SK-N-SH (cell line): ENCODE measurements at regions not wholly inside any gene's neighbourhood (a gene's known extent, or its start where the extent isn't known, plus 50 kb on each side); places are given as distances from the start of the nearest gene placed in this dataset.

Experiments used
- CTCF ChIA-PET: fragments of 300-600, 350-600 bp; formaldehyde crosslinking; extraction: SDS; loops from one replicate; lab custom pipeline; 2021; lab: Yijun Ruan, JAX
- POLR2A ChIA-PET: fragments of 350-600 bp; sonication (Branson Sonifier 250); formaldehyde crosslinking; extraction: SDS; loops from one replicate; lab custom pipeline; 2020; ENCODE audit warnings: antibody characterized with exemption, inconsistent platforms; lab: Yijun Ruan, JAX
- DNase-seq: peaks from one replicate; pipeline ENCODE4 v3.0.0; 2012
- H2AFZ ChIP-seq: fragments of 200-600 bp; sonication (generic); 2 replicates; pipeline ENCODE4 v1.8.1; 2016; ENCODE audit warnings: antibody characterized with exemption, mild to moderate bottlenecking, low read depth
- H3F3A ChIP-seq: fragments of 200-600 bp; sonication (generic); replicated peaks from 2 replicates; pipeline ENCODE3; 2016; ENCODE audit warnings: antibody characterized with exemption, mild to moderate bottlenecking; ENCODE audit not compliant: insufficient read depth
- H3K27ac ChIP-seq, 2 experiments: fragments of 200-500 bp in 1 of 2; fragments of 200-600 bp in 1 of 2; sonication (Bioruptor generic) in 1 of 2; sonication (generic), shearing (Covaris generic) in 1 of 2; 2 replicates each; pipeline versions ENCODE4 v1.5.1 to v1.6.1; 2014 to 2016; ENCODE audit warnings: low read depth in 2 of 2, inconsistent platforms in 1 of 2, low read length in 1 of 2, mild to moderate bottlenecking in 1 of 2, mixed read lengths in 1 of 2
- H3K27me3 ChIP-seq: fragments of 200-600 bp; sonication (generic), shearing (Covaris generic); 2 replicates; pipeline ENCODE4 v1.6.1; 2016; ENCODE audit warnings: mixed run types; ENCODE audit not compliant: insufficient read depth
- H3K36me3 ChIP-seq, 2 experiments: fragments of 200-500 bp in 1 of 2; fragments of 200-600 bp in 1 of 2; sonication (Bioruptor generic) in 1 of 2; sonication (generic) in 1 of 2; replicated peaks in 1 of 2; 2 replicates each; pipeline versions ENCODE3 to v1.5.1; 2014 to 2016; ENCODE audit warnings: low read length in 1 of 2, mild to moderate bottlenecking in 1 of 2; ENCODE audit not compliant: insufficient read depth in 2 of 2, control insufficient read depth in 1 of 2
- H3K4me1 ChIP-seq, 2 experiments: fragments of 200-500 bp in 1 of 2; fragments of 200-600 bp in 1 of 2; sonication (Bioruptor generic) in 1 of 2; sonication (generic), shearing (Covaris generic) in 1 of 2; 2 replicates each; pipeline versions ENCODE4 v1.5.1 to v1.6.1; 2014 to 2016; ENCODE audit warnings: low read depth in 1 of 2, low read length in 1 of 2, mixed run types in 1 of 2; ENCODE audit not compliant: insufficient read depth in 2 of 2, control insufficient read depth in 1 of 2
- H3K4me2 ChIP-seq: fragments of 200-600 bp; sonication (generic), shearing (Covaris generic); 2 replicates; pipeline ENCODE4 v1.6.1; 2017; ENCODE audit warnings: mixed run types
- H3K4me3 ChIP-seq, 2 experiments: fragments of 200-500 bp in 1 of 2; fragments of 200-600 bp in 1 of 2; sonication (Bioruptor generic) in 1 of 2; sonication (generic), shearing (Covaris generic) in 1 of 2; 2 replicates each; pipeline versions ENCODE4 v1.5.1 to v1.8.1; 2014 to 2016; ENCODE audit warnings: low read depth in 2 of 2, inconsistent platforms in 1 of 2, low read length in 1 of 2, mild to moderate bottlenecking in 1 of 2, mixed read lengths in 1 of 2, moderate library complexity in 1 of 2
- H3K79me2 ChIP-seq: fragments of 200-600 bp; sonication (generic); 2 replicates; pipeline ENCODE4 v1.8.1; 2017; ENCODE audit warnings: mild to moderate bottlenecking; ENCODE audit not compliant: insufficient read depth
- H3K9ac ChIP-seq: fragments of 200-600 bp; sonication (generic); 2 replicates; pipeline ENCODE4 v1.6.1; 2017; ENCODE audit warnings: mixed run types
- H3K9me2 ChIP-seq: fragments of 200-600 bp; sonication (generic); 2 replicates; pipeline ENCODE4 v1.6.1; 2017; ENCODE audit warnings: mixed run types
- H3K9me3 ChIP-seq: fragments of 200-600 bp; sonication (generic); 2 replicates; pipeline ENCODE4 v1.6.1; 2017; ENCODE audit warnings: mixed run types, mild to moderate bottlenecking, moderate library complexity
- H4K20me1 ChIP-seq: fragments of 200-600 bp; sonication (generic); 2 replicates; pipeline ENCODE4 v1.6.1; 2017; ENCODE audit warnings: mild to moderate bottlenecking, mixed run types; ENCODE audit not compliant: insufficient read depth
- EZH2phosphoT487 ChIP-seq: fragments of 200-600 bp; sonication (generic); IDR thresholded peaks from 2 replicates; pipeline ENCODE4 v1.6.1; 2017; ENCODE audit warnings: low read depth, mixed run types, mild to moderate bottlenecking, antibody characterized with exemption, moderate library complexity, borderline replicate concordance
- FOSL2 ChIP-seq: IDR thresholded peaks from 2 replicates; pipeline ENCODE4 v1.4.0; 2012; ENCODE audit warnings: low read depth, mild to moderate bottlenecking, moderate library complexity, borderline replicate concordance
- GATA2 ChIP-seq: sonication (generic); formaldehyde crosslinking; IDR thresholded peaks from 2 replicates; pipeline ENCODE4 v1.5.0; 2020; ENCODE audit warnings: mild to moderate bottlenecking, missing genetic modification reagents
- JUND ChIP-seq: IDR thresholded peaks from 2 replicates; pipeline ENCODE4 v1.4.0; 2012
- NRF1 ChIP-seq: IDR thresholded peaks from 2 replicates; pipeline ENCODE4 v1.6.1; 2012; ENCODE audit warnings: low read depth, mild to moderate bottlenecking, low read length
- POLR2AphosphoS5 ChIP-seq: IDR thresholded peaks from 2 replicates; pipeline ENCODE4 v1.6.1; 2012; ENCODE audit warnings: low read depth, low read length
- RFX5 ChIP-seq: IDR thresholded peaks from 2 replicates; pipeline ENCODE4 v1.6.1; 2012; ENCODE audit warnings: mild to moderate bottlenecking, improper control_type of control experiment, low read length
- RXRA ChIP-seq: IDR thresholded peaks from 2 replicates; pipeline ENCODE4 v1.4.0; 2012; ENCODE audit warnings: low read depth, mild to moderate bottlenecking, borderline replicate concordance
- TCF12 ChIP-seq: IDR thresholded peaks from 2 replicates; pipeline ENCODE4 v1.4.0; 2012
- TEAD4 ChIP-seq: IDR thresholded peaks from 2 replicates; pipeline ENCODE4 v1.4.0; 2012; ENCODE audit warnings: mild to moderate bottlenecking, borderline replicate concordance; ENCODE audit not compliant: insufficient read depth
- WGBS: methylation state at CpG from one replicate; pipeline ENCODE4 v1.1.6; 2017; ENCODE audit warnings: low lambda C conversion rate; 5-methylcytosine and 5-hydroxymethylcytosine counted together
- TF ChIP-seq, protein P1 (sequence below): IDR thresholded peaks from 2 replicates; pipeline ENCODE4 v1.4.0; 2012; ENCODE audit warnings: low read depth, borderline replicate concordance
- TF ChIP-seq, protein P2 (sequence below): IDR thresholded peaks from 2 replicates; pipeline ENCODE4 v1.6.1; 2012; ENCODE audit warnings: mild to moderate bottlenecking, low read depth, low read length, moderate library complexity
- TF ChIP-seq, protein P3 (sequence below): fragments of 150-350 bp; IDR thresholded peaks from 2 replicates; pipeline ENCODE4 v1.6.1; 2016; ENCODE audit warnings: mild to moderate bottlenecking, low read depth, low read length

DNA sequence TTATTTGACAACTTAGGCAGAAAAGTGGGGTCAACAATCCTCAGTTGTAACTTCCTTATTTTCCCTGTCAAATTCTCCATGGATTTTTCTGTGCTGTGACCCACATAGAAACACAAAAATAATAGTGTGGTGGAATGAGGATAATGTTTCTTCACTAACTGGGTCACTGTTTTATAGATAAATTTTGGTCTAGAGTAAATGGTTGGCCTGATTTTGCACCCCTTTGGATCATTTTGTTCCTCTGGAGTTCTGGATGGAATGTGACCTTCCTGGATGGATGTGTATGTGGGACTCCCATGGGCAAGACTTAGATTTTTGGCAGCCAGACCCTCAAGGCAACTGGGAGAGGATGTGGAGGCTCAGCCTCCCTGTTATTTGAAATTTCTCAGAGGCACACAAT lies 52.7 kb upstream of the RNU6-8 start (continued):
- TF ChIP-seq, protein P1, sequence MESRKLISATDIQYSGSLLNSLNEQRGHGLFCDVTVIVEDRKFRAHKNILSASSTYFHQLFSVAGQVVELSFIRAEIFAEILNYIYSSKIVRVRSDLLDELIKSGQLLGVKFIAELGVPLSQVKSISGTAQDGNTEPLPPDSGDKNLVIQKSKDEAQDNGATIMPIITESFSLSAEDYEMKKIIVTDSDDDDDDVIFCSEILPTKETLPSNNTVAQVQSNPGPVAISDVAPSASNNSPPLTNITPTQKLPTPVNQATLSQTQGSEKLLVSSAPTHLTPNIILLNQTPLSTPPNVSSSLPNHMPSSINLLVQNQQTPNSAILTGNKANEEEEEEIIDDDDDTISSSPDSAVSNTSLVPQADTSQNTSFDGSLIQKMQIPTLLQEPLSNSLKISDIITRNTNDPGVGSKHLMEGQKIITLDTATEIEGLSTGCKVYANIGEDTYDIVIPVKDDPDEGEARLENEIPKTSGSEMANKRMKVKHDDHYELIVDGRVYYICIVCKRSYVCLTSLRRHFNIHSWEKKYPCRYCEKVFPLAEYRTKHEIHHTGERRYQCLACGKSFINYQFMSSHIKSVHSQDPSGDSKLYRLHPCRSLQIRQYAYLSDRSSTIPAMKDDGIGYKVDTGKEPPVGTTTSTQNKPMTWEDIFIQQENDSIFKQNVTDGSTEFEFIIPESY = no peak
- TF ChIP-seq, protein P2, sequence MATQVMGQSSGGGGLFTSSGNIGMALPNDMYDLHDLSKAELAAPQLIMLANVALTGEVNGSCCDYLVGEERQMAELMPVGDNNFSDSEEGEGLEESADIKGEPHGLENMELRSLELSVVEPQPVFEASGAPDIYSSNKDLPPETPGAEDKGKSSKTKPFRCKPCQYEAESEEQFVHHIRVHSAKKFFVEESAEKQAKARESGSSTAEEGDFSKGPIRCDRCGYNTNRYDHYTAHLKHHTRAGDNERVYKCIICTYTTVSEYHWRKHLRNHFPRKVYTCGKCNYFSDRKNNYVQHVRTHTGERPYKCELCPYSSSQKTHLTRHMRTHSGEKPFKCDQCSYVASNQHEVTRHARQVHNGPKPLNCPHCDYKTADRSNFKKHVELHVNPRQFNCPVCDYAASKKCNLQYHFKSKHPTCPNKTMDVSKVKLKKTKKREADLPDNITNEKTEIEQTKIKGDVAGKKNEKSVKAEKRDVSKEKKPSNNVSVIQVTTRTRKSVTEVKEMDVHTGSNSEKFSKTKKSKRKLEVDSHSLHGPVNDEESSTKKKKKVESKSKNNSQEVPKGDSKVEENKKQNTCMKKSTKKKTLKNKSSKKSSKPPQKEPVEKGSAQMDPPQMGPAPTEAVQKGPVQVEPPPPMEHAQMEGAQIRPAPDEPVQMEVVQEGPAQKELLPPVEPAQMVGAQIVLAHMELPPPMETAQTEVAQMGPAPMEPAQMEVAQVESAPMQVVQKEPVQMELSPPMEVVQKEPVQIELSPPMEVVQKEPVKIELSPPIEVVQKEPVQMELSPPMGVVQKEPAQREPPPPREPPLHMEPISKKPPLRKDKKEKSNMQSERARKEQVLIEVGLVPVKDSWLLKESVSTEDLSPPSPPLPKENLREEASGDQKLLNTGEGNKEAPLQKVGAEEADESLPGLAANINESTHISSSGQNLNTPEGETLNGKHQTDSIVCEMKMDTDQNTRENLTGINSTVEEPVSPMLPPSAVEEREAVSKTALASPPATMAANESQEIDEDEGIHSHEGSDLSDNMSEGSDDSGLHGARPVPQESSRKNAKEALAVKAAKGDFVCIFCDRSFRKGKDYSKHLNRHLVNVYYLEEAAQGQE = no peak
- TF ChIP-seq TCF12 (no peak), JUND (no peak)

DNA sequence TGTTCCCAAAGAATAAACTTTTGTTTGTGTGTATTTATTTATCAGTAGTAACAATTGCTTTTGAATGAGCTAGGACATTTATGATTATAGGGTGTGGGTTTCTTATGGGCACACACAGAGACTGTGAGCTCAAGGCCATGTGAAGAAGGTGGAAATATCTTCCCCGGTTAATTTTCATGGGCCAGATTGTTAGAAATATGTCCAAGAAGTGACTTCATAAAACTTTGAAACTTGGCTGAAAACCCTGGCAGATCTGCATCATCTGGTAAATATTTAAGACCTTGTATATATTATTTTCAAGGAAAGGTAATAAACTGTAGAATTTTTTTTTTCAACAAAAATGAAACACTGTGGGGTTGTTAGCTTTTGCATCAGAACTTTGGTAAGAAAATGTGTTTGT lies 53.5 kb upstream of the RNU6-8 start:
- DNase-seq = no peak
- Histone ChIP-seq H3K9me2 (no peaks in the 10 kb centered on the region), H3K27ac (no peak overlapping the region), H3F3A (no peaks in the 10 kb centered on the region), H3K4me2 (no peak overlapping the region), H3K79me2 (no peaks in the 10 kb centered on the region), H3K9ac (no peak overlapping the region), H3K27me3 (no peaks in the 10 kb centered on the region), H3K9me3 (no peaks in the 10 kb centered on the region), H2AFZ (no peak overlapping the region), H3K4me1 (peaks cover 9 to 19% of the 10 kb centered on the region in 2 experiments; a peak in 3 of 4 replicates), H4K20me1 (no peaks in the 10 kb centered on the region), H3K36me3 (no peaks in the 10 kb centered on the region), H3K4me3 (no peak overlapping the region)
- WGBS = 100% methylated on average over 1 of the region's 1 CpG
- TF ChIP-seq, protein P3, sequence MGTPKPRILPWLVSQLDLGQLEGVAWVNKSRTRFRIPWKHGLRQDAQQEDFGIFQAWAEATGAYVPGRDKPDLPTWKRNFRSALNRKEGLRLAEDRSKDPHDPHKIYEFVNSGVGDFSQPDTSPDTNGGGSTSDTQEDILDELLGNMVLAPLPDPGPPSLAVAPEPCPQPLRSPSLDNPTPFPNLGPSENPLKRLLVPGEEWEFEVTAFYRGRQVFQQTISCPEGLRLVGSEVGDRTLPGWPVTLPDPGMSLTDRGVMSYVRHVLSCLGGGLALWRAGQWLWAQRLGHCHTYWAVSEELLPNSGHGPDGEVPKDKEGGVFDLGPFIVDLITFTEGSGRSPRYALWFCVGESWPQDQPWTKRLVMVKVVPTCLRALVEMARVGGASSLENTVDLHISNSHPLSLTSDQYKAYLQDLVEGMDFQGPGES = no peak
- TF ChIP-seq EZH2phosphoT487 (no peak), POLR2AphosphoS5 (no peak), GATA2 (CRISPR knock-in tag) (no peak), JUND (no peak), RXRA (no peak), FOSL2 (no peak), NRF1 (no peak), RFX5 (no peak), TEAD4 (no peak)
- ChIA-PET POLR2A (no interaction called here), CTCF (interaction anchor here (0.7 to 1.4 kb wide), 2 partner anchors 126 to 746 kb away, joined by 3 to 7 read pairs; no protein-coding TSS in a partner anchor)
